ENCODE measurements at regions not wholly inside any gene's neighbourhood (a gene's known extent, or its start where the extent isn't known, plus 50 kb on each side); places are given as distances from the start of the nearest gene placed in this dataset.

DNA sequence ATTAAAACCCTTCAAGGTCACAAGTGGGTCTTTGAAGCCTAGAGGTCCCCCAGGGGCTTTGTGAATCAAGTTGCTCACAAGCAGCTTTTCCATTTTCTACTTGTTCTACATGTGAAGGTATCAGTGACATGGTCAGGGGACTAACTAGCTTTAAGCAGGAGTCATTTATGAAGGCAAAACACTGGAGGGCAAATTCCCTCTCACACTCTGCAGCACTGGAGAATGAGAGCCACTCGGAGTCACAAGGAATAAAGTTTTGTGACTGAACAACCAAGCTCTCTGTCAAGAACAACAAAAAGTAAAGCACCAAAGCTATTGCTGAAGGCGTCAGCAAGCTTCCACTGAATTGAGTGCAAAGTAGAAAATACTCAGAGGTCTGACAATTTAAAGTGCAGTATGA lies 609.0 kb downstream of the EDEM1 start:
- TF ChIP-seq, protein P1, sequence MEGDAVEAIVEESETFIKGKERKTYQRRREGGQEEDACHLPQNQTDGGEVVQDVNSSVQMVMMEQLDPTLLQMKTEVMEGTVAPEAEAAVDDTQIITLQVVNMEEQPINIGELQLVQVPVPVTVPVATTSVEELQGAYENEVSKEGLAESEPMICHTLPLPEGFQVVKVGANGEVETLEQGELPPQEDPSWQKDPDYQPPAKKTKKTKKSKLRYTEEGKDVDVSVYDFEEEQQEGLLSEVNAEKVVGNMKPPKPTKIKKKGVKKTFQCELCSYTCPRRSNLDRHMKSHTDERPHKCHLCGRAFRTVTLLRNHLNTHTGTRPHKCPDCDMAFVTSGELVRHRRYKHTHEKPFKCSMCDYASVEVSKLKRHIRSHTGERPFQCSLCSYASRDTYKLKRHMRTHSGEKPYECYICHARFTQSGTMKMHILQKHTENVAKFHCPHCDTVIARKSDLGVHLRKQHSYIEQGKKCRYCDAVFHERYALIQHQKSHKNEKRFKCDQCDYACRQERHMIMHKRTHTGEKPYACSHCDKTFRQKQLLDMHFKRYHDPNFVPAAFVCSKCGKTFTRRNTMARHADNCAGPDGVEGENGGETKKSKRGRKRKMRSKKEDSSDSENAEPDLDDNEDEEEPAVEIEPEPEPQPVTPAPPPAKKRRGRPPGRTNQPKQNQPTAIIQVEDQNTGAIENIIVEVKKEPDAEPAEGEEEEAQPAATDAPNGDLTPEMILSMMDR (IDR thresholded peaks at IDR 0.05) = no peak
- no peak for DNase-seq (ENCODE audit: low spot score)
- H3K4me3 ChIP-seq = no peak overlapping the region
- H3K27ac ChIP-seq = no peak overlapping the region

DNA sequence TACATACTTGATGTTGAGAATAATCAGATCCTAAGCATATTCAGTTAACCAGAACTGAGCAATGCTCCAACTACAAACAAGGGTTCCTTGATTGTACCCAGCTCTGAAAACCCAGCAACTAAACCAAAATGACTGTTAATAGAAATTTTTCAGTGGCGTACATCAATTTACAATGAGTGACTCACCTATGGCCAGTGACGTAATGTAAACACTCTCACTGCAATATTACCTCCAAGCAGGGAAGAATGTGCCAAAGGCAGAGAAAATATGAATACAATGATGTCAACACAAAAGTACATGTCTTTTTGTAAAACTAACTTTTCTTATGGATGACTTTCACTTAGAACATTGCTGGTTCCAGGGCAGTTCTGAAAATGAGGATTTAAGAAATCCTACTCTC lies 611.3 kb downstream of the EDEM1 start:
- DNase-seq (ENCODE audit: low spot score) = no peak
- Histone ChIP-seq H3K27ac (no peak overlapping the region), H3K4me3 (no peak overlapping the region)
- TF ChIP-seq, protein P1 (IDR thresholded peaks at IDR 0.05) = no peak

DNA sequence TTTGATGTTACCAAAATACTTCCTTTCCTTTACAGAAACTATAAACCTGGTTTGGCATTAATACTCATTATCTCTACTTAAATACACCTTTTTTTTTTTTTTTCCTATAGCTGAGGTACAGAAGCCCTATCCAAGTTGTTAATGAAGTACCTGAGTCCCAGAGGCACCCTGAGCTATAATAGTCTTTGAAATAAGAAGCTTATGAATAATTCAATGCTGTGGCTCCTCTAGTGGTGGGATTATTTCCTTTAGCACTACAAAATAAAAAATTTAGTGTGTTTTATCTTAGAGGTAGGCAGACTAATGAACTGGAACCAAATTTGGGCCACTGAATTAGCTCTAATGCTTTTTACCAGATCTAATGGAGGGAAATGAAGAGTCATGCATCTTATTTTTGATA lies 611.9 kb downstream of the EDEM1 start:
- no peak overlapping the region for H3K4me3 ChIP-seq
- TF ChIP-seq, protein P1 (IDR thresholded peaks at IDR 0.05) = no peak
- DNase-seq (ENCODE audit: low spot score) = no peak

DNA sequence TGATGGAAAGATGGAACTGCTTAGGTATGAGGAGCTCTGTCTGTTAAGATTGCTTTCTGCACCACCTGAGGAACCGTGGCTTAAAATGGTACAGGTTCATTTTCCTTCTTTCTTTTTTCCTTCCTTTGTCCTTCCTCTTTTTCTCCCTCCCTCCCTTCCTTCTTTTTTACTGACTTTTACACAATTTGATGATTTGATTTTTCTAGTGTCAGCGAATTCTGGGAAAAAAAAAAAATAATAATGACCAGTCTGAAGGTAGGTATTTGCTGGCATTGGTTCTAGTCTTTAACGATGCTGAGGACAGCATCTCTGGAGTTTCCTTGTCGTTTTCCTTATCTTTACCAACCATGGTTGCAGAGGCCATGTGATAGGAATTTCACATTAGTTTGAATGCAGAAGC lies 613.5 kb downstream of the EDEM1 start:
- TF ChIP-seq, protein P1 (IDR thresholded peaks at IDR 0.05) = no peak
- Histone ChIP-seq H3K27ac (no peak overlapping the region), H3K4me3 (no peak overlapping the region)
- DNase-seq (ENCODE audit: low spot score) = no peak

More for the DNA sequence above, 611.9 kb downstream of the EDEM1 start:
- H3K27ac ChIP-seq = no peak overlapping the region

DNA sequence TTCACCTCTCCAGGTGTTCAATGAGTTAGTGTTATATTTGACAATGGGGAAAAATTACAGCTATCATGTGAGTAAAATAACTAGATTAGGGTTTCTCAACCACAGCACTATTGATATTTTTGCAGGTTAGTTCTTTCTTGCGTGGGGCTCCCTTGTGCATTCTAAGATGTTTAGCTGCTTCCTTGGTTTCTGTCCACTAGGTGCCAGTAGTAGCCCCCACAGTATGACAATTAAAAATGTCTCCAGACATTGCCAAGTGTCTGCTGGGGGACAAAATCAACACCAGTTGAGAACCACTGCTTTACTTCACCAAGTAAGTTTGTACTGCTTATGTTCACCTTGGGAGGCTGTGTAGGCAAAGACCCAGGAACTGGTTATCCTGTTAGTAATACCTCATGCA lies 618.7 kb downstream of the EDEM1 start:
- TF ChIP-seq, protein P1 (IDR thresholded peaks at IDR 0.05) = no peak
- no peak for DNase-seq (ENCODE audit: low spot score)
- Histone ChIP-seq H3K27ac (no peak overlapping the region), H3K4me3 (no peak overlapping the region)

DNA sequence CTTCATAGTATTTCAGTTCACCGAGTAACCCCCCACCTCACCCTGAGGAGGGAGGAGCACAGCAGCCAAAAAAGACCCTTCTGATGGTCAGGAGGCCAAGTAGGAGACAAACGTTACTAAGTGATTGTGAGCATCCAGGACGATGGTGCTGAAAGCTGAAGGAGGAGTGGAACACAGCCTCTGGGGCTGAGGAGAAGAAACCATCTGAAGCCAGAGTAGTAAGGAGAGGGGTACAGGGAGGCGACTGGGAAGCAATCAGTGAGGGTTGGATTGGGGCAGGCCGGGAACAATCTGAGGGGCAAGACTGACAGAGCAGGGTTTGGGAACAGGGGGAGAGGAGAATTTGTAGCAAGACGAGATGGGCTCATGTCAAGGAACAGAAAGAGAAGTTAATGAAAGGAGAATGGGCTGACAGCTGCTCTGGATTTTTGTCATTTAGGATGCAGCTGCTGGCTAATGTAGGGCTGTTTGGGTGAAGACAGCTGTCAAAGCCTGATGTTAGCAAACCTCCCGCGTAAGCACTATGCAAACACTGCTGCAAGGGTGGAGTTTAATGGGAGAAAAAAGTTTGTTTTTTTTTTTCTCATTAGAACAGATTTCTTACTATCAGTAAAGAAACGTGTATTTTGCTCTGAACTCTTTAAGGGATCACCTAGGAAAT lies 622.2 kb downstream of the EDEM1 start:
- TF ChIP-seq, protein P1 (IDR thresholded peaks at IDR 0.05) = no peak
- no peak overlapping the region for H3K4me3 ChIP-seq
- H3K27ac ChIP-seq = no peak overlapping the region
- DNase-seq (ENCODE audit: low spot score) = no peak

DNA sequence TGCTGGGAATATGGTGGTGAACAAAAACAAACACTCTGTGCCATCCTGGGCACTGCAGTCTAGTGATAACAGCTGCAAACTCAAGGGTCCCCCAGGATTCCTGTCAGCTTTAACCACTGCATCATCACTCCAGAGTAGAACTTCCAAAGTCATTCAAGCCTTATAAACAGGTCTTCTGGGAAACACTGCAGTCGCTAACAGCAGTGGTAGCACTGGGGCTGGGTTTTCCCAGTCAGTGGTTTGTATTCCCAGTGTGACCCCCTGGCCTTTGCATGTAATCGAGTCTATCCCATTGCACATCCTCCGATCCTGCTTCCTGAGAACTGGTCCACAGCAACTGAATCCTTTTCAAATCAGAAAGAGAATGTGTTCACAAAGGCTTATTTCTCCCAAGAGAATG lies 623.5 kb downstream of the EDEM1 start:
- H3K27ac ChIP-seq = no peak overlapping the region
- no peak overlapping the region for H3K4me3 ChIP-seq
- TF ChIP-seq, protein P1 (IDR thresholded peaks at IDR 0.05) = no peak
- no peak for DNase-seq (ENCODE audit: low spot score)

Data from coronary artery (tissue), 2 donors.